Left kidney (tissue), 1 donor: ENCODE measurements at regions not wholly inside any gene's neighbourhood (a gene's known extent, or its start where the extent isn't known, plus 50 kb on each side); places are given as distances from the start of the nearest gene placed in this dataset.
"Not testable (repeated sequence)": the region's sequence is repeated elsewhere in the genome, so short reads cannot be mapped to it uniquely, and the experiment has no call there.

Experiments
- DNase-seq: peaks from one replicate; pipeline ENCODE4 v3.0.0-alpha.2; 2013

GRCh38 chr15:53022788-53023187, 232.7 kb upstream of the ONECUT1 start:
- DNase-seq = no peak

- DNase-seq = no peak
These were observed 223.2 kb upstream of the ONECUT1 start for GRCh38 chr15:53013329-53013728.

- not testable (repeated sequence) for DNase-seq
These were observed 221.6 kb upstream of the ONECUT1 start for GRCh38 chr15:53011779-53012178.

GRCh38 chr15:53009093-53009492, 219.0 kb upstream of the ONECUT1 start:
- DNase-seq = no peak

GRCh38 chr15:53000409-53000808, 210.3 kb upstream of the ONECUT1 start:
- DNase-seq = no peak

- no peak for DNase-seq
These were observed 207.0 kb upstream of the ONECUT1 start for GRCh38 chr15:52997123-52997522.

GRCh38 chr15:52994290-52994689, 204.2 kb upstream of the ONECUT1 start:
- no peak for DNase-seq

- no peak for DNase-seq
These were observed 194.4 kb upstream of the ONECUT1 start for GRCh38 chr15:52984507-52984906.

- DNase-seq = no peak
These were observed 190.3 kb upstream of the ONECUT1 start for GRCh38 chr15:52980446-52980845.

- no peak for DNase-seq
These were observed 186.5 kb upstream of the ONECUT1 start for GRCh38 chr15:52976516-52977075.

- DNase-seq = no peak
These were observed 185.9 kb upstream of the ONECUT1 start for GRCh38 chr15:52975941-52976449.

GRCh38 chr15:52963865-52964264, 173.7 kb upstream of the ONECUT1 start:
- DNase-seq = no peak

- no peak for DNase-seq
These were observed 170.1 kb upstream of the ONECUT1 start for GRCh38 chr15:52960283-52960682.

GRCh38 chr15:52943746-52944145, 153.6 kb upstream of the ONECUT1 start:
- no peak for DNase-seq

GRCh38 chr15:52936489-52936888, 146.4 kb upstream of the ONECUT1 start:
- no peak for DNase-seq

- DNase-seq = no peak
These were observed 135.0 kb upstream of the ONECUT1 start for GRCh38 chr15:52925130-52925529.

- no peak for DNase-seq
These were observed 134.5 kb upstream of the ONECUT1 start for GRCh38 chr15:52924630-52925029.

- no peak for DNase-seq
These were observed 133.5 kb upstream of the ONECUT1 start for GRCh38 chr15:52923626-52924025.

GRCh38 chr15:52922871-52923270, 132.7 kb upstream of the ONECUT1 start:
- no peak for DNase-seq

GRCh38 chr15:52912172-52912571, 122.0 kb upstream of the ONECUT1 start:
- peak; percentile 13 for DNase-seq

GRCh38 chr15:52893338-52893737, 103.2 kb upstream of the ONECUT1 start:
- no peak for DNase-seq

GRCh38 chr15:52879904-52880303, 89.8 kb upstream of the ONECUT1 start:
- DNase-seq = no peak

- no peak for DNase-seq
These were observed 89.0 kb upstream of the ONECUT1 start for GRCh38 chr15:52879145-52879544.

- no peak for DNase-seq
These were observed 87.0 kb upstream of the ONECUT1 start for GRCh38 chr15:52876991-52877663.
